ENCODE measurements at regions not wholly inside any gene's neighbourhood (a gene's known extent, or its start where the extent isn't known, plus 50 kb on each side); places are given as distances from the start of the nearest gene placed in this dataset.

GRCh38 chr5:168195110-168195509 lies 96.3 kb upstream of the WWC1 start:
- Histone ChIP-seq H3K36me3 (ENCODE audit: control insufficient read depth, insufficient read depth, low read length) (no peaks in the 10 kb centered on the region), H3K4me3 (replicated peaks; ENCODE audit: low read depth, low read length) (no peak overlapping the region), H3K27me3 (replicated peaks; ENCODE audit: control insufficient read depth, insufficient read depth, low read length) (no peaks in the 10 kb centered on the region; the same call in 1 of the 2 replicates)
- TF ChIP-seq CTCF (IDR thresholded peaks at IDR 0.05; ENCODE audit: insufficient read depth, low read length, poor library complexity, severe bottlenecking) = no peak
- DNase-seq (ENCODE audit: extremely low read depth, insufficient read length) = no peak

GRCh38 chr5:168198359-168198758 lies 93.1 kb upstream of the WWC1 start:
- Histone ChIP-seq H3K27me3 (replicated peaks; ENCODE audit: control insufficient read depth, insufficient read depth, low read length) (no peaks in the 10 kb centered on the region; the same call in 1 of the 2 replicates), H3K36me3 (ENCODE audit: control insufficient read depth, insufficient read depth, low read length) (no peaks in the 10 kb centered on the region), H3K4me3 (replicated peaks; ENCODE audit: low read depth, low read length) (no peak overlapping the region)
- DNase-seq (ENCODE audit: extremely low read depth, insufficient read length) = peak; percentile 44
- no peak for TF ChIP-seq CTCF (IDR thresholded peaks at IDR 0.05; ENCODE audit: insufficient read depth, low read length, poor library complexity, severe bottlenecking)

GRCh38 chr5:168202996-168203395 lies 88.4 kb upstream of the WWC1 start:
- Histone ChIP-seq H3K4me3 (replicated peaks; ENCODE audit: low read depth, low read length) (no peak overlapping the region), H3K36me3 (ENCODE audit: control insufficient read depth, insufficient read depth, low read length) (no peaks in the 10 kb centered on the region), H3K27me3 (replicated peaks; ENCODE audit: control insufficient read depth, insufficient read depth, low read length) (no peaks in the 10 kb centered on the region; the same call in 1 of the 2 replicates)
- no peak for TF ChIP-seq CTCF (IDR thresholded peaks at IDR 0.05; ENCODE audit: insufficient read depth, low read length, poor library complexity, severe bottlenecking)
- no peak for DNase-seq (ENCODE audit: extremely low read depth, insufficient read length)

- no peak for TF ChIP-seq CTCF (IDR thresholded peaks at IDR 0.05; ENCODE audit: insufficient read depth, low read length, poor library complexity, severe bottlenecking)
- Histone ChIP-seq H3K27me3 (replicated peaks; ENCODE audit: control insufficient read depth, insufficient read depth, low read length) (no peaks in the 10 kb centered on the region; the same call in 1 of the 2 replicates), H3K36me3 (ENCODE audit: control insufficient read depth, insufficient read depth, low read length) (no peaks in the 10 kb centered on the region), H3K4me3 (replicated peaks; ENCODE audit: low read depth, low read length) (no peak overlapping the region)
- no peak for DNase-seq (ENCODE audit: extremely low read depth, insufficient read length)
These were observed 87.3 kb upstream of the WWC1 start for GRCh38 chr5:168204165-168204564.

GRCh38 chr5:168207450-168208029 lies 83.9 kb upstream of the WWC1 start:
- DNase-seq (ENCODE audit: extremely low read depth, insufficient read length) = no peak
- H3K36me3 ChIP-seq (ENCODE audit: control insufficient read depth, insufficient read depth, low read length) = no peaks in the 10 kb centered on the region
- no peak for TF ChIP-seq CTCF (IDR thresholded peaks at IDR 0.05; ENCODE audit: insufficient read depth, low read length, poor library complexity, severe bottlenecking)
- no peak overlapping the region for H3K4me3 ChIP-seq (replicated peaks; ENCODE audit: low read depth, low read length)
- no peaks in the 10 kb centered on the region; the same call in 1 of the 2 replicates for H3K27me3 ChIP-seq (replicated peaks; ENCODE audit: control insufficient read depth, insufficient read depth, low read length)
